GM23338 (cell line): ENCODE measurements at regions not wholly inside any gene's neighbourhood (a gene's known extent, or its start where the extent isn't known, plus 50 kb on each side); places are given as distances from the start of the nearest gene placed in this dataset.

ENCODE experiments used
- ATAC-seq: fragments of 200-7000 bp; cut with Tn5 transposase; 3 replicates; pipeline ENCODE4 v1.9.1; 2020
- DNase-seq: peaks from one replicate; pipeline ENCODE4 v3.0.0-alpha.2; 2015; ENCODE audit warnings: low spot score
- H2AFZ ChIP-seq: fragments of 200-600 bp; sonication (generic); 2 replicates; pipeline ENCODE4 v1.8.0; 2016; ENCODE audit warnings: antibody characterized with exemption, mild to moderate bottlenecking, moderate library complexity
- H3F3A ChIP-seq: fragments of 200-600 bp; sonication (generic); replicated peaks from 2 replicates; pipeline ENCODE4 v1.8.0; 2017; ENCODE audit warnings: antibody characterized with exemption, mixed run types, low read depth
- H3K27ac ChIP-seq: fragments of 200-600 bp; sonication (generic); 2 replicates; pipeline ENCODE4 v1.6.1; 2016; ENCODE audit warnings: low read depth
- H3K27me3 ChIP-seq: fragments of 200-600 bp; sonication (generic); 2 replicates; pipeline ENCODE4 v1.8.0; 2016; ENCODE audit warnings: mild to moderate bottlenecking, mixed run types, moderate library complexity; ENCODE audit not compliant: insufficient read depth
- H3K36me3 ChIP-seq: fragments of 200-600 bp; sonication (generic); 2 replicates; pipeline ENCODE4 v1.8.0; 2016; ENCODE audit warnings: mild to moderate bottlenecking; ENCODE audit not compliant: insufficient read depth
- H3K4me1 ChIP-seq: fragments of 200-600 bp; sonication (generic); 2 replicates; pipeline ENCODE4 v1.8.0; 2016; ENCODE audit warnings: mild to moderate bottlenecking, moderate library complexity; ENCODE audit not compliant: insufficient read depth
- H3K4me2 ChIP-seq: fragments of 200-600 bp; sonication (generic); 2 replicates; pipeline ENCODE4 v1.7.1; 2017; ENCODE audit warnings: mixed run types
- H3K4me3 ChIP-seq: fragments of 200-600 bp; sonication (generic); 2 replicates; pipeline ENCODE4 v1.6.1; 2016; ENCODE audit warnings: mixed run types
- H3K79me2 ChIP-seq: fragments of 200-600 bp; sonication (generic); replicated peaks from 2 replicates; pipeline ENCODE4 v1.8.0; 2017; ENCODE audit warnings: mild to moderate bottlenecking; ENCODE audit not compliant: insufficient read depth
- H3K9me2 ChIP-seq: fragments of 200-600 bp; sonication (generic); 2 replicates; pipeline ENCODE4 v1.8.0; 2017; ENCODE audit not compliant: insufficient read depth
- H4K20me1 ChIP-seq: fragments of 200-600 bp; sonication (generic); replicated peaks from 2 replicates; pipeline ENCODE4 v1.8.0; 2017; ENCODE audit warnings: mild to moderate bottlenecking; ENCODE audit not compliant: insufficient read depth
- H3K27ac Mint-ChIP-seq: 2 replicates; pipeline ENCODE4 v1.8.0; 2020; ENCODE audit warnings: inconsistent platforms, mild to moderate bottlenecking, moderate library complexity, mixed read lengths
- H3K27me3 Mint-ChIP-seq: 3 replicates; pipeline ENCODE4 v1.8.0; 2022; ENCODE audit warnings: low read depth, mild to moderate bottlenecking, moderate library complexity, mixed read lengths, inconsistent platforms; ENCODE audit not compliant: insufficient read depth, poor library complexity
- H3K36me3 Mint-ChIP-seq: 3 replicates; pipeline ENCODE4 v1.8.0; 2021; ENCODE audit warnings: low read depth, mild to moderate bottlenecking, inconsistent platforms, moderate library complexity, mixed read lengths
- H3K4me1 Mint-ChIP-seq: 3 replicates; pipeline ENCODE4 v1.8.0; 2020; ENCODE audit warnings: mild to moderate bottlenecking, inconsistent platforms, mixed read lengths
- H3K4me3 Mint-ChIP-seq: 3 replicates; pipeline ENCODE4 v1.8.0; 2021; ENCODE audit warnings: moderate library complexity, mild to moderate bottlenecking, inconsistent platforms, mixed read lengths
- H3K9me3 Mint-ChIP-seq: 3 replicates; pipeline ENCODE4 v1.8.0; 2020; ENCODE audit warnings: moderate library complexity, mild to moderate bottlenecking, inconsistent platforms, mixed read lengths
- CREB1 ChIP-seq: fragments of 250-450 bp; sonication (Bioruptor Pico); IDR thresholded peaks from 2 replicates; pipeline ENCODE4 v1.5.0; 2020; ENCODE audit warnings: low read depth, mild to moderate bottlenecking, moderate library complexity
- EZH2 ChIP-seq: fragments of 200-600 bp; sonication (generic); IDR thresholded peaks from one replicate; pipeline ENCODE4 v1.8.0; 2017; ENCODE audit warnings: antibody characterized with exemption, mild to moderate bottlenecking, low read depth; ENCODE audit not compliant: unreplicated experiment
- ZNF114 ChIP-seq: fragments of 250-450 bp; sonication (Bioruptor Pico); IDR thresholded peaks from 2 replicates; pipeline ENCODE4 v1.5.0; 2020; ENCODE audit warnings: mild to moderate bottlenecking, moderate library complexity
- ZNF331 ChIP-seq: fragments of 250-450 bp; sonication (Bioruptor Pico); IDR thresholded peaks from 2 replicates; pipeline ENCODE4 v1.5.0; 2020; ENCODE audit warnings: low read depth, mild to moderate bottlenecking, moderate library complexity
- TF ChIP-seq, protein P1 (sequence below): fragments of 250-450 bp; sonication (Bioruptor Pico); IDR thresholded peaks from 2 replicates; pipeline ENCODE4 v1.5.0; 2020; ENCODE audit warnings: mild to moderate bottlenecking, moderate library complexity
- TF ChIP-seq, protein P2 (sequence below): IDR thresholded peaks from one replicate; pipeline ENCODE4 v1.6.1; 2018; ENCODE audit warnings: antibody characterized with exemption; ENCODE audit not compliant: unreplicated experiment

GRCh38 chr15:57797568-57798267 is 91.2 kb downstream of the POLR2M start:
- no peak overlapping the region for H2AFZ ChIP-seq
- TF ChIP-seq ZNF331 = no peak
- no peak for TF ChIP-seq CREB1 (CRISPR knock-in tag)
- TF ChIP-seq ZNF114 = no peak
- no peak for TF ChIP-seq EZH2
- TF ChIP-seq, protein P1, sequence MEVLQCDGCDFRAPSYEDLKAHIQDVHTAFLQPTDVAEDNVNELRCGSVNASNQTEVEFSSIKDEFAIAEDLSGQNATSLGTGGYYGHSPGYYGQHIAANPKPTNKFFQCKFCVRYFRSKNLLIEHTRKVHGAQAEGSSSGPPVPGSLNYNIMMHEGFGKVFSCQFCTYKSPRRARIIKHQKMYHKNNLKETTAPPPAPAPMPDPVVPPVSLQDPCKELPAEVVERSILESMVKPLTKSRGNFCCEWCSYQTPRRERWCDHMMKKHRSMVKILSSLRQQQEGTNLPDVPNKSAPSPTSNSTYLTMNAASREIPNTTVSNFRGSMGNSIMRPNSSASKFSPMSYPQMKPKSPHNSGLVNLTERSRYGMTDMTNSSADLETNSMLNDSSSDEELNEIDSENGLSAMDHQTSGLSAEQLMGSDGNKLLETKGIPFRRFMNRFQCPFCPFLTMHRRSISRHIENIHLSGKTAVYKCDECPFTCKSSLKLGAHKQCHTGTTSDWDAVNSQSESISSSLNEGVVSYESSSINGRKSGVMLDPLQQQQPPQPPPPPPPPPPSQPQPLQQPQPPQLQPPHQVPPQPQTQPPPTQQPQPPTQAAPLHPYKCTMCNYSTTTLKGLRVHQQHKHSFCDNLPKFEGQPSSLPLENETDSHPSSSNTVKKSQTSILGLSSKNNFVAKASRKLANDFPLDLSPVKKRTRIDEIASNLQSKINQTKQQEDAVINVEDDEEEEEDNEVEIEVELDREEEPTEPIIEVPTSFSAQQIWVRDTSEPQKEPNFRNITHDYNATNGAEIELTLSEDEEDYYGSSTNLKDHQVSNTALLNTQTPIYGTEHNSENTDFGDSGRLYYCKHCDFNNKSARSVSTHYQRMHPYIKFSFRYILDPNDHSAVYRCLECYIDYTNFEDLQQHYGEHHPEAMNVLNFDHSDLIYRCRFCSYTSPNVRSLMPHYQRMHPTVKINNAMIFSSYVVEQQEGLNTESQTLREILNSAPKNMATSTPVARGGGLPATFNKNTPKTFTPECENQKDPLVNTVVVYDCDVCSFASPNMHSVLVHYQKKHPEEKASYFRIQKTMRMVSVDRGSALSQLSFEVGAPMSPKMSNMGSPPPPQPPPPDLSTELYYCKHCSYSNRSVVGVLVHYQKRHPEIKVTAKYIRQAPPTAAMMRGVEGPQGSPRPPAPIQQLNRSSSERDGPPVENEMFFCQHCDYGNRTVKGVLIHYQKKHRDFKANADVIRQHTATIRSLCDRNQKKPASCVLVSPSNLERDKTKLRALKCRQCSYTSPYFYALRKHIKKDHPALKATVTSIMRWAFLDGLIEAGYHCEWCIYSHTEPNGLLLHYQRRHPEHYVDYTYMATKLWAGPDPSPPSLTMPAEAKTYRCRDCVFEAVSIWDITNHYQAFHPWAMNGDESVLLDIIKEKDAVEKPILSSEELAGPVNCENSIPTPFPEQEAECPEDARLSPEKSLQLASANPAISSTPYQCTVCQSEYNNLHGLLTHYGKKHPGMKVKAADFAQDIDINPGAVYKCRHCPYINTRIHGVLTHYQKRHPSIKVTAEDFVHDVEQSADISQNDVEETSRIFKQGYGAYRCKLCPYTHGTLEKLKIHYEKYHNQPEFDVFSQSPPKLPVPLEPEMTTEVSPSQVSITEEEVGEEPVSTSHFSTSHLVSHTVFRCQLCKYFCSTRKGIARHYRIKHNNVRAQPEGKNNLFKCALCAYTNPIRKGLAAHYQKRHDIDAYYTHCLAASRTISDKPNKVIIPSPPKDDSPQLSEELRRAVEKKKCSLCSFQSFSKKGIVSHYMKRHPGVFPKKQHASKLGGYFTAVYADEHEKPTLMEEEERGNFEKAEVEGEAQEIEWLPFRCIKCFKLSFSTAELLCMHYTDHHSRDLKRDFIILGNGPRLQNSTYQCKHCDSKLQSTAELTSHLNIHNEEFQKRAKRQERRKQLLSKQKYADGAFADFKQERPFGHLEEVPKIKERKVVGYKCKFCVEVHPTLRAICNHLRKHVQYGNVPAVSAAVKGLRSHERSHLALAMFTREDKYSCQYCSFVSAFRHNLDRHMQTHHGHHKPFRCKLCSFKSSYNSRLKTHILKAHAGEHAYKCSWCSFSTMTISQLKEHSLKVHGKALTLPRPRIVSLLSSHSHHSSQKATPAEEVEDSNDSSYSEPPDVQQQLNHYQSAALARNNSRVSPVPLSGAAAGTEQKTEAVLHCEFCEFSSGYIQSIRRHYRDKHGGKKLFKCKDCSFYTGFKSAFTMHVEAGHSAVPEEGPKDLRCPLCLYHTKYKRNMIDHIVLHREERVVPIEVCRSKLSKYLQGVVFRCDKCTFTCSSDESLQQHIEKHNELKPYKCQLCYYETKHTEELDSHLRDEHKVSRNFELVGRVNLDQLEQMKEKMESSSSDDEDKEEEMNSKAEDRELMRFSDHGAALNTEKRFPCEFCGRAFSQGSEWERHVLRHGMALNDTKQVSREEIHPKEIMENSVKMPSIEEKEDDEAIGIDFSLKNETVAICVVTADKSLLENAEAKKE (CRISPR knock-in tag) = no peak
- TF ChIP-seq, protein P2, sequence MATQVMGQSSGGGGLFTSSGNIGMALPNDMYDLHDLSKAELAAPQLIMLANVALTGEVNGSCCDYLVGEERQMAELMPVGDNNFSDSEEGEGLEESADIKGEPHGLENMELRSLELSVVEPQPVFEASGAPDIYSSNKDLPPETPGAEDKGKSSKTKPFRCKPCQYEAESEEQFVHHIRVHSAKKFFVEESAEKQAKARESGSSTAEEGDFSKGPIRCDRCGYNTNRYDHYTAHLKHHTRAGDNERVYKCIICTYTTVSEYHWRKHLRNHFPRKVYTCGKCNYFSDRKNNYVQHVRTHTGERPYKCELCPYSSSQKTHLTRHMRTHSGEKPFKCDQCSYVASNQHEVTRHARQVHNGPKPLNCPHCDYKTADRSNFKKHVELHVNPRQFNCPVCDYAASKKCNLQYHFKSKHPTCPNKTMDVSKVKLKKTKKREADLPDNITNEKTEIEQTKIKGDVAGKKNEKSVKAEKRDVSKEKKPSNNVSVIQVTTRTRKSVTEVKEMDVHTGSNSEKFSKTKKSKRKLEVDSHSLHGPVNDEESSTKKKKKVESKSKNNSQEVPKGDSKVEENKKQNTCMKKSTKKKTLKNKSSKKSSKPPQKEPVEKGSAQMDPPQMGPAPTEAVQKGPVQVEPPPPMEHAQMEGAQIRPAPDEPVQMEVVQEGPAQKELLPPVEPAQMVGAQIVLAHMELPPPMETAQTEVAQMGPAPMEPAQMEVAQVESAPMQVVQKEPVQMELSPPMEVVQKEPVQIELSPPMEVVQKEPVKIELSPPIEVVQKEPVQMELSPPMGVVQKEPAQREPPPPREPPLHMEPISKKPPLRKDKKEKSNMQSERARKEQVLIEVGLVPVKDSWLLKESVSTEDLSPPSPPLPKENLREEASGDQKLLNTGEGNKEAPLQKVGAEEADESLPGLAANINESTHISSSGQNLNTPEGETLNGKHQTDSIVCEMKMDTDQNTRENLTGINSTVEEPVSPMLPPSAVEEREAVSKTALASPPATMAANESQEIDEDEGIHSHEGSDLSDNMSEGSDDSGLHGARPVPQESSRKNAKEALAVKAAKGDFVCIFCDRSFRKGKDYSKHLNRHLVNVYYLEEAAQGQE = no peak
- H3K4me1 Mint-ChIP-seq = no peaks in the 10 kb centered on the region
- DNase-seq (no peak), ATAC-seq (no peak)
- no peak overlapping the region for H3K4me3 Mint-ChIP-seq
- no peaks in the 10 kb centered on the region for H3K9me3 Mint-ChIP-seq
- no peak overlapping the region for H3K4me2 ChIP-seq
- no peaks in the 10 kb centered on the region for H3K27me3 Mint-ChIP-seq
- H3F3A ChIP-seq = no peaks in the 10 kb centered on the region
- no peaks in the 10 kb centered on the region for H3K79me2 ChIP-seq
- H3K27ac ChIP-seq = no peak overlapping the region
- H3K36me3 Mint-ChIP-seq = no peaks in the 10 kb centered on the region
- no peaks in the 10 kb centered on the region for H3K9me2 ChIP-seq
- H3K4me1 ChIP-seq = no peaks in the 10 kb centered on the region
- H3K36me3 ChIP-seq = no peaks in the 10 kb centered on the region
- H4K20me1 ChIP-seq = no peaks in the 10 kb centered on the region
- no peak overlapping the region for H3K27ac Mint-ChIP-seq
- H3K27me3 ChIP-seq = no peaks in the 10 kb centered on the region
- no peak overlapping the region for H3K4me3 ChIP-seq
